Neural progenitor cell (in vitro differentiated cells): ENCODE measurements at regions not wholly inside any gene's neighbourhood (a gene's known extent, or its start where the extent isn't known, plus 50 kb on each side); places are given as distances from the start of the nearest gene placed in this dataset.

Source experiments
- EZH2 ChIP-seq: fragments of 200-600 bp; sonication (generic); IDR thresholded peaks from 2 replicates; pipeline ENCODE4 v1.6.1; 2017; ENCODE audit warnings: antibody characterized with exemption, mild to moderate bottlenecking, moderate library complexity
- EZH2phosphoT487 ChIP-seq: fragments of 200-600 bp; sonication (generic); IDR thresholded peaks from 2 replicates; pipeline ENCODE4 v1.6.1; 2017; ENCODE audit warnings: antibody characterized with exemption
- TF ChIP-seq, protein P1 (sequence below): fragments of 200-600 bp; sonication (generic); IDR thresholded peaks from 2 replicates; pipeline ENCODE4 v1.5.1; 2017; ENCODE audit warnings: antibody characterized with exemption, mild to moderate bottlenecking

DNA sequence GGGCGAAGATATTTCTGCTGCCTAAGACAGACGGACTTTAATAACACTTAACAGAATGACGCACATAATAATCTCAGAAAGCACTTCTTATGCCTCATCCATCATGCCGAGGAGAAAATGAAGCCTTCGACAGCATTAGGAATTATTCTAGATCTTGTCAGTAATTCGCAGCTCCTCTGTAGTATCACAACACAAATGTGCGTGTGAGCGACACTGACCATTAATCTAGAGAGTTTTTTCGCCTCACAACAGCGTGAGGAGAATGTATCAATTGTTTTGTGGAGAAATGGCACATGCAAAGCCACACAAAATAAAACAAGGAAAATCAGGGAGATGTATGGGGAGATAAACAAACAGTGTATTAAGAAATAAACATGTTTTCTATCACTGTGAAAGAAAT lies 410.2 kb upstream of the PSMD7 start:
- TF ChIP-seq EZH2, result no peak
- TF ChIP-seq, protein P1, sequence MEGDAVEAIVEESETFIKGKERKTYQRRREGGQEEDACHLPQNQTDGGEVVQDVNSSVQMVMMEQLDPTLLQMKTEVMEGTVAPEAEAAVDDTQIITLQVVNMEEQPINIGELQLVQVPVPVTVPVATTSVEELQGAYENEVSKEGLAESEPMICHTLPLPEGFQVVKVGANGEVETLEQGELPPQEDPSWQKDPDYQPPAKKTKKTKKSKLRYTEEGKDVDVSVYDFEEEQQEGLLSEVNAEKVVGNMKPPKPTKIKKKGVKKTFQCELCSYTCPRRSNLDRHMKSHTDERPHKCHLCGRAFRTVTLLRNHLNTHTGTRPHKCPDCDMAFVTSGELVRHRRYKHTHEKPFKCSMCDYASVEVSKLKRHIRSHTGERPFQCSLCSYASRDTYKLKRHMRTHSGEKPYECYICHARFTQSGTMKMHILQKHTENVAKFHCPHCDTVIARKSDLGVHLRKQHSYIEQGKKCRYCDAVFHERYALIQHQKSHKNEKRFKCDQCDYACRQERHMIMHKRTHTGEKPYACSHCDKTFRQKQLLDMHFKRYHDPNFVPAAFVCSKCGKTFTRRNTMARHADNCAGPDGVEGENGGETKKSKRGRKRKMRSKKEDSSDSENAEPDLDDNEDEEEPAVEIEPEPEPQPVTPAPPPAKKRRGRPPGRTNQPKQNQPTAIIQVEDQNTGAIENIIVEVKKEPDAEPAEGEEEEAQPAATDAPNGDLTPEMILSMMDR, result no peak
- TF ChIP-seq EZH2phosphoT487, result no peak
